Hematopoietic multipotent progenitor cell treated with erythropoietin and hydrocortisone succinate and interleukin-3 and kit ligand, for 4 days (in vitro differentiated cells): ENCODE measurements at regions not wholly inside any gene's neighbourhood (a gene's known extent, or its start where the extent isn't known, plus 50 kb on each side); places are given as distances from the start of the nearest gene placed in this dataset.

ENCODE experiments used
- DNase-seq: peaks from one replicate; pipeline ENCODE4 v3.0.0-alpha.2; 2015

- no peak for DNase-seq
Measured at GRCh38 chr13:77422724-77423123, 95.8 kb upstream of the MYCBP2 start.

GRCh38 chr13:77417897-77418296, 91.0 kb upstream of the MYCBP2 start:
- DNase-seq: no peak

- DNase-seq: peak; percentile 25
Measured at GRCh38 chr13:77416666-77417212, 89.8 kb upstream of the MYCBP2 start.

- no peak for DNase-seq
Measured at GRCh38 chr13:77415253-77416071, 88.6 kb upstream of the MYCBP2 start.

- DNase-seq: no peak
Measured at GRCh38 chr13:77412860-77413259, 86.0 kb upstream of the MYCBP2 start.

GRCh38 chr13:77412116-77412635, 85.3 kb upstream of the MYCBP2 start:
- DNase-seq: no peak

- DNase-seq: no peak
Measured at GRCh38 chr13:77409412-77409811, 82.5 kb upstream of the MYCBP2 start.

GRCh38 chr13:77406644-77407440, 79.9 kb upstream of the MYCBP2 start:
- no peak for DNase-seq

- DNase-seq: no peak
Measured at GRCh38 chr13:77398825-77399620, 72.1 kb upstream of the MYCBP2 start.

GRCh38 chr13:77397636-77398035, 70.7 kb upstream of the MYCBP2 start:
- no peak for DNase-seq

GRCh38 chr13:77391475-77391874, 64.6 kb upstream of the MYCBP2 start:
- DNase-seq: no peak

- DNase-seq: no peak
Measured at GRCh38 chr13:77390391-77390790, 63.5 kb upstream of the MYCBP2 start.

GRCh38 chr13:77389625-77390000, 62.7 kb upstream of the MYCBP2 start:
- DNase-seq: no peak

- DNase-seq: no peak
Measured at GRCh38 chr13:77388944-77389624, 62.2 kb upstream of the MYCBP2 start.

- no peak for DNase-seq
Measured at GRCh38 chr13:77387607-77388200, 60.8 kb upstream of the MYCBP2 start.

- peak; percentile 63 for DNase-seq
Measured at GRCh38 chr13:77386880-77387606, 60.1 kb upstream of the MYCBP2 start.

- no peak for DNase-seq
Measured at GRCh38 chr13:77386046-77386445, 59.2 kb upstream of the MYCBP2 start.

- DNase-seq: no peak
Measured at GRCh38 chr13:77384999-77385398, 58.1 kb upstream of the MYCBP2 start.

- no peak for DNase-seq
Measured at GRCh38 chr13:77383097-77383496, 56.2 kb upstream of the MYCBP2 start.

- DNase-seq: no peak
Measured at GRCh38 chr13:77381059-77381458, 54.2 kb upstream of the MYCBP2 start.

GRCh38 chr13:77379508-77379907, 52.6 kb upstream of the MYCBP2 start:
- no peak for DNase-seq
